Left ventricle myocardium inferior (tissue), 1 donor: ENCODE measurements at regions not wholly inside any gene's neighbourhood (a gene's known extent, or its start where the extent isn't known, plus 50 kb on each side); places are given as distances from the start of the nearest gene placed in this dataset.
A peak's percentile ranks its signal among the peaks of the same experiment; 100 is the strongest.

ENCODE experiments used
- DNase-seq: peaks from one replicate; pipeline ENCODE4 v3.0.0-alpha.2; 2020
- H3K27ac ChIP-seq: fragments of 200-600 bp; replicated peaks from 2 replicates; pipeline ENCODE4 v1.8.0; 2021
- H3K27me3 ChIP-seq: fragments of 200-600 bp; 2 replicates; pipeline ENCODE4 v1.8.0; 2021; ENCODE audit warnings: low read depth
- H3K36me3 ChIP-seq: fragments of 200-600 bp; 2 replicates; pipeline ENCODE4 v1.8.0; 2021
- H3K4me1 ChIP-seq: fragments of 200-600 bp; 2 replicates; pipeline ENCODE4 v1.8.0; 2021
- H3K4me3 ChIP-seq: fragments of 200-600 bp; 2 replicates; pipeline ENCODE4 v1.8.0; 2021; ENCODE audit warnings: mild to moderate bottlenecking, moderate library complexity
- H3K9me3 ChIP-seq: fragments of 200-600 bp; replicated peaks from 2 replicates; pipeline ENCODE4 v1.8.0; 2021
- CTCF ChIP-seq: fragments of 200-600 bp; IDR thresholded peaks from 2 replicates; pipeline ENCODE4 v1.8.0; 2021; ENCODE audit warnings: antibody characterized with exemption, mild to moderate bottlenecking, borderline replicate concordance
- intact Hi-C: fragments of 100-400 bp; cut with micrococcal nuclease; formaldehyde crosslinking; loops from one replicate; pipeline ENCODE4 v1.11.0; 2022
- donor health status: DM: no; HTN: yes; CAD: no; lungs with severe emphysema.

GRCh38 chr2:104658904-104659591, 194.9 kb upstream of the POU3F3 start:
- H3K27me3 ChIP-seq: peaks cover 64% of the 10 kb centered on the region
- intact Hi-C loops: no loop called here
- peaks cover 41% of the 10 kb centered on the region for H3K4me1 ChIP-seq
- H3K4me3 ChIP-seq: peak overlapping the region; percentile 47
- no peaks in the 10 kb centered on the region for H3K36me3 ChIP-seq
- peak; percentile 21 for DNase-seq
- peak overlapping the region; percentile 81 for H3K27ac ChIP-seq
- H3K9me3 ChIP-seq: no peaks in the 10 kb centered on the region
- TF ChIP-seq CTCF: no peak

- no peak for DNase-seq
- Histone ChIP-seq H3K27ac (no peak overlapping the region), H3K36me3 (no peaks in the 10 kb centered on the region), H3K27me3 (peaks cover 51% of the 10 kb centered on the region), H3K4me3 (no peak overlapping the region), H3K9me3 (no peaks in the 10 kb centered on the region), H3K4me1 (peaks cover 33% of the 10 kb centered on the region)
- intact Hi-C loops: no loop called here
- no peak for TF ChIP-seq CTCF
Observed at GRCh38 chr2:104660991-104661390, 192.9 kb upstream of the POU3F3 start.

DNA sequence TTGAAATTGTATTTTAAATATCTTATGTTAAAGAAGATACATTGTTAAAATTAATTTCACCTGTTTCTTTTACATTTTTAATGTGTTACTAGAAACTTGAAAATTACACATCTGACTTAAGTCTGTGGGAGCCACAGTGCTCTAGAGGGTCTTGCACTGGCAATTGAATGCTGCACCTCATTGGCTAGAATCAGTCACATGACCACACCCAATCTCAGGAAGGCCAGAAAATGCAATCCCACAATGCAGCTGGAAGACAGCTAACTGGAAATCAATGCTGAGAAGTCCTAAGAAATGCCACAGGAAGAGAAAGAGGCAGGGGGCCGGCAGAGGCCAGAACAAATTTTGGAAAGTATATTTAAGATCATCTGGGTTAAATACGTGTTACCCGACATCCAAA, 189.2 kb upstream of the POU3F3 start:
- no peak for DNase-seq
- Histone ChIP-seq H3K27me3 (peaks cover 17% of the 10 kb centered on the region), H3K36me3 (no peaks in the 10 kb centered on the region), H3K4me1 (peaks cover under 1% of the 10 kb centered on the region), H3K4me3 (no peak overlapping the region), H3K9me3 (no peaks in the 10 kb centered on the region), H3K27ac (no peak overlapping the region)
- TF ChIP-seq CTCF: no peak
- intact Hi-C loops: no loop called here

GRCh38 chr2:104668631-104669030, 185.3 kb upstream of the POU3F3 start:
- H3K4me1 ChIP-seq: no peaks in the 10 kb centered on the region
- intact Hi-C loops: no loop called here
- no peaks in the 10 kb centered on the region for H3K9me3 ChIP-seq
- peaks cover 6% of the 10 kb centered on the region for H3K27me3 ChIP-seq
- no peak overlapping the region for H3K4me3 ChIP-seq
- no peak for TF ChIP-seq CTCF
- no peak for DNase-seq
- H3K36me3 ChIP-seq: no peaks in the 10 kb centered on the region
- H3K27ac ChIP-seq: no peak overlapping the region

DNA sequence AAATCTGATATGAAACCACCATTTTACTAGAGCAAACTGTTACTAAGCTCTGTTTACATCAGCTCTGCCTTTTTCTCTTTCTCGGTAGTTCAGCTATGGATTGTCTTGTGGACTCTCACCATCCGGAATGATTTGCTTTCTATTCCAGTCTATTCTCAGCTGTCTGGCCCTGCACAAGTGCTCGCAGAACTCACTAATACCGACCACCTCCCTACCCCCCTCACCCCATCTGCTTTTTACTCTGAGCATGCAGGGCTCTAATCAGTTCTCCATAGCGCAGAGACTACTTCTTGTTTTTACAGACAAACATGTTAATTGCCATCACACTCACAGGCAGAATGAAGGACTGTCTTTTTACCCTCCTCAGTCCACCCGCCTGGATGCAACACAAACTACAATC, 180.7 kb upstream of the POU3F3 start:
- no peak for DNase-seq
- intact Hi-C loops: no loop called here
- Histone ChIP-seq H3K4me1 (no peaks in the 10 kb centered on the region), H3K27me3 (peaks cover 6% of the 10 kb centered on the region), H3K4me3 (no peak overlapping the region), H3K9me3 (no peaks in the 10 kb centered on the region), H3K36me3 (no peaks in the 10 kb centered on the region), H3K27ac (no peak overlapping the region)
- TF ChIP-seq CTCF: no peak
